HPDE6-E6E7 (cell line): ENCODE measurements at regions not wholly inside any gene's neighbourhood (a gene's known extent, or its start where the extent isn't known, plus 50 kb on each side); places are given as distances from the start of the nearest gene placed in this dataset.

Source experiments
- DNase-seq: peaks from one replicate; pipeline ENCODE4 v3.0.0; 2011; ENCODE audit warnings: missing footprints; ENCODE audit errors: extremely low spot score

GRCh38 chr19:30743702-30744101 is 371.5 kb downstream of the ZNF536 start:
- no peak for DNase-seq

- DNase-seq, result no peak
These were observed 370.8 kb downstream of the ZNF536 start for GRCh38 chr19:30743011-30743410.

GRCh38 chr19:30742406-30742938 is 370.3 kb downstream of the ZNF536 start:
- DNase-seq, result no peak

GRCh38 chr19:30741566-30741965 is 369.4 kb downstream of the ZNF536 start:
- DNase-seq, result no peak

- no peak for DNase-seq
These were observed 367.2 kb downstream of the ZNF536 start for GRCh38 chr19:30739394-30739793.

GRCh38 chr19:30738047-30738446 is 365.9 kb downstream of the ZNF536 start:
- DNase-seq, result no peak

GRCh38 chr19:30734669-30735068 is 362.5 kb downstream of the ZNF536 start:
- no peak for DNase-seq

- DNase-seq, result no peak
These were observed 361.8 kb downstream of the ZNF536 start for GRCh38 chr19:30733826-30734550.

- no peak for DNase-seq
These were observed 359.4 kb downstream of the ZNF536 start for GRCh38 chr19:30731591-30731990.

- no peak for DNase-seq
These were observed 357.3 kb downstream of the ZNF536 start for GRCh38 chr19:30729451-30729850.

- DNase-seq, result no peak
These were observed 350.6 kb downstream of the ZNF536 start for GRCh38 chr19:30722761-30723160.

- no peak for DNase-seq
These were observed 350.0 kb downstream of the ZNF536 start for GRCh38 chr19:30722186-30722585.

- DNase-seq, result no peak
These were observed 347.8 kb downstream of the ZNF536 start for GRCh38 chr19:30719999-30720345.

GRCh38 chr19:30719189-30719998 is 347.2 kb downstream of the ZNF536 start:
- no peak for DNase-seq

- DNase-seq, result no peak
These were observed 346.5 kb downstream of the ZNF536 start for GRCh38 chr19:30718707-30719106.

GRCh38 chr19:30718014-30718413 is 345.8 kb downstream of the ZNF536 start:
- no peak for DNase-seq

GRCh38 chr19:30717381-30717780 is 345.2 kb downstream of the ZNF536 start:
- no peak for DNase-seq

- DNase-seq, result no peak
These were observed 340.5 kb downstream of the ZNF536 start for GRCh38 chr19:30712431-30713337.

GRCh38 chr19:30711826-30712225 is 339.6 kb downstream of the ZNF536 start:
- DNase-seq, result no peak

GRCh38 chr19:30711296-30711695 is 339.1 kb downstream of the ZNF536 start:
- no peak for DNase-seq

GRCh38 chr19:30710721-30711120 is 338.5 kb downstream of the ZNF536 start:
- DNase-seq, result no peak
